Gastroesophageal sphincter (tissue), 4 donors: ENCODE measurements at regions not wholly inside any gene's neighbourhood (a gene's known extent, or its start where the extent isn't known, plus 50 kb on each side); places are given as distances from the start of the nearest gene placed in this dataset.

Experiments
- ATAC-seq: fragments of 150-250 bp; one replicate; pipeline ENCODE4 v1.9.1; 2016; ENCODE audit warnings: mild to moderate bottlenecking, moderate library complexity
- H3K27ac ChIP-seq, 4 donors: fragments of 200-600 bp; sonication (generic) in 3 of 4; 1 replicate in 3 of 4; 2 replicates in 1 of 4; pipeline ENCODE4 v1.5.1; 2016 to 2019
- H3K27me3 ChIP-seq: fragments of 200-600 bp; sonication (generic); one replicate; pipeline ENCODE4 v1.5.1; 2019
- H3K36me3 ChIP-seq, 2 donors: fragments of 200-600 bp; sonication (generic); one replicate each; pipeline ENCODE4 v1.5.1; 2019; ENCODE audit warnings: control low read depth in 1 of 2
- H3K4me1 ChIP-seq, 3 donors: fragments of 200-600 bp; sonication (generic); 1 replicate in 2 of 3; 2 replicates in 1 of 3; pipeline ENCODE4 v1.5.1; 2016 to 2019; ENCODE audit warnings: control low read depth in 2 of 3
- H3K4me3 ChIP-seq, 2 donors: fragments of 200-600 bp; sonication (generic); one replicate each; pipeline ENCODE4 v1.5.1; 2019; ENCODE audit warnings: mild to moderate bottlenecking in 1 of 2, moderate library complexity in 1 of 2
- H3K9me3 ChIP-seq, 3 donors: fragments of 200-600 bp; sonication (generic); one replicate each; pipeline ENCODE4 v1.5.1; 2017 to 2019; ENCODE audit warnings: control low read depth in 2 of 3
- EP300 ChIP-seq: sonication (generic); formaldehyde crosslinking; IDR thresholded peaks from one replicate; pipeline ENCODE4 v1.6.1; 2017; ENCODE audit warnings: antibody characterized with exemption, mild to moderate bottlenecking
- POLR2A ChIP-seq, 2 donors: fragments of 450-650 bp; IDR thresholded peaks; one replicate each; pipeline ENCODE4 v1.6.1; 2017; ENCODE audit warnings: antibody characterized with exemption in 2 of 2, mild to moderate bottlenecking in 2 of 2, moderate library complexity in 1 of 2
- POLR2AphosphoS5 ChIP-seq: sonication (generic); formaldehyde crosslinking; IDR thresholded peaks from one replicate; pipeline ENCODE4 v1.6.1; 2017; ENCODE audit warnings: antibody characterized with exemption
- WGBS, 2 donors: methylation state at CpG; one replicate each; pipeline ENCODE4 v1.1.5; 2018; ENCODE audit warnings: low coverage in 1 of 2; 5-methylcytosine and 5-hydroxymethylcytosine counted together
- TF ChIP-seq, protein P1 (sequence below), 4 experiments: fragments of 200-600 bp in 2 of 4; fragments of 450-650 bp in 2 of 4; sonication (generic) in 1 of 4; IDR thresholded peaks; one replicate each; pipeline ENCODE4 v1.5.1; 2017 to 2019; ENCODE audit warnings: antibody characterized with exemption in 4 of 4, mild to moderate bottlenecking in 2 of 4, moderate library complexity in 2 of 4

DNA sequence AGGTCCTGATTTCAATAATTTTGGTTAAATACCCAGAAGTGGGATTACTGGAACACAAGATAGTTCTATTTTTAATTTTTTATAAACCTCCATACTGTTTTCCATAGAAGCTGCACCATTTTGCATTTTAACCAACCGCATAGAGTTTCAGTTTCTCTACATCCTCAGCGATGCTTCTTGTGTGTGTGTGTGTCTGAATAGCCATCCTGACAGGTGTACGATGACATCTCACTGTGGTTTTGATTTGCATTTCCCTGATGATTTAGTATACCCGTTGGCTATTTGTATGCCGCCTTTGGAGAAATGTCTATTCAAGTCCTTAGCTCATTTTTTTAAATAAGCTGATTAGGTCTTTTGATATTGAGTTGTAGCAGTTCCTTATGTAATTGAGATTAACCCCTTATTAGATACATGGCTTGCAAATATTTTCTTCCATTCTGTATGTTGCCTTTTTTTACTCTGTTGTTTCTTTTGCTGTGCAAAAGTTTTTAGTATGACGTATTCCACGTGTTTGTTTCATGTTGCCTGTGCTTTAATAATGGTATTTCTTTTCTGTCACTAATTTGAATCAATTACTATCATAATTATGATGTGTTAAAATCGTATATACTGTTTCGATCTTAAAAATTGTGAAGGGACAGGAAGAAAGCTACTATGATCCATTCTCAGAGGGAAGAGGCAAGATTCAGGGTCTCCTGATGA lies 227.2 kb upstream of the MON1B start:
- ATAC-seq: no peak
- WGBS, 2 donors: 88 to 92% methylated on average over 9 of the region's 9 CpGs

DNA sequence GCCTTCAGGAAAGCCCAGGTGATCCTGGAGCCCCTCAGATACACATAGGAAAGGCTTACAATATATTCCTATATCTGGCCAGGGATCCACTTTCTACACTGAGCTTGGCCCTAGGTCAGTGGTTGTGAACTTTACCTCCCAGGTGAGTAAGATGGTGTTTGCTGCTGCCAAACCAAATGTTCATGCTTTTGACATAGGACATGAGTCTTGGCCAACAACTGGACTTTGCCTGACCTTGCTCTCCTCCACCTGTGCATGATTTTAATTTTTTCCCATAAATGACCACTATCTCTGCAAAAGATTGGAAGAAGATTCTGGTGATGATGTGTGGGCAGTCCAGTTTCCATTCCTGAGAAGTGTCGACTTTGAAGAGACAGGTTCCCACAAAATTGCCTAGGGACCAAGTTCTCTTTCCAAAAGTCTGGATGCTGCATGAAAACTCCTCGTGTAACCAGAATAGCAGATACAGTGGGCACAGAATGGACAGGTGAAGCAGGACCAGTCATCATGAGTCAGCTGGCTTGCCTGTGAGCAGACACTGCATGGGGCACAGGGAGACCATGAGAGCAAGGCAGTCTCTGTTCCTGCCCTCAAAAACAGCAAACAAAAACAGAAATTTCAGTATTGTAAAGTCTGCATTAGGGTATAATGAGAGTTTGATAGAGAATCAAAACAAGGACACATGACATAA lies 226.4 kb upstream of the MON1B start:
- TF ChIP-seq POLR2AphosphoS5 (no peak), EP300 (no peak), POLR2A (IDR thresholded peaks at IDR 0.05) (no peak)
- TF ChIP-seq, protein P1, sequence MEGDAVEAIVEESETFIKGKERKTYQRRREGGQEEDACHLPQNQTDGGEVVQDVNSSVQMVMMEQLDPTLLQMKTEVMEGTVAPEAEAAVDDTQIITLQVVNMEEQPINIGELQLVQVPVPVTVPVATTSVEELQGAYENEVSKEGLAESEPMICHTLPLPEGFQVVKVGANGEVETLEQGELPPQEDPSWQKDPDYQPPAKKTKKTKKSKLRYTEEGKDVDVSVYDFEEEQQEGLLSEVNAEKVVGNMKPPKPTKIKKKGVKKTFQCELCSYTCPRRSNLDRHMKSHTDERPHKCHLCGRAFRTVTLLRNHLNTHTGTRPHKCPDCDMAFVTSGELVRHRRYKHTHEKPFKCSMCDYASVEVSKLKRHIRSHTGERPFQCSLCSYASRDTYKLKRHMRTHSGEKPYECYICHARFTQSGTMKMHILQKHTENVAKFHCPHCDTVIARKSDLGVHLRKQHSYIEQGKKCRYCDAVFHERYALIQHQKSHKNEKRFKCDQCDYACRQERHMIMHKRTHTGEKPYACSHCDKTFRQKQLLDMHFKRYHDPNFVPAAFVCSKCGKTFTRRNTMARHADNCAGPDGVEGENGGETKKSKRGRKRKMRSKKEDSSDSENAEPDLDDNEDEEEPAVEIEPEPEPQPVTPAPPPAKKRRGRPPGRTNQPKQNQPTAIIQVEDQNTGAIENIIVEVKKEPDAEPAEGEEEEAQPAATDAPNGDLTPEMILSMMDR (IDR thresholded peaks at IDR 0.05): no peak
- no peak for ATAC-seq
- 100% methylated on average over 1 of the region's 2 CpGs; no CpG with 5 or more reads in 1 of the 2 donors for WGBS, 2 donors
- Histone ChIP-seq H3K27ac (no peak overlapping the region), H3K27me3 (no peaks in the 10 kb centered on the region), H3K4me1 (no peaks in the 10 kb centered on the region), H3K4me3 (no peak overlapping the region), H3K36me3 (no peaks in the 10 kb centered on the region), H3K9me3 (peaks cover 0 to 6% (median 0%) of the 10 kb centered on the region in 3 donors)

More for the DNA sequence above, 227.2 kb upstream of the MON1B start:
- Histone ChIP-seq H3K9me3 (peaks cover 0 to 6% (median 0%) of the 10 kb centered on the region in 3 donors), H3K36me3 (no peaks in the 10 kb centered on the region), H3K27me3 (no peaks in the 10 kb centered on the region), H3K4me1 (no peaks in the 10 kb centered on the region), H3K27ac (no peak overlapping the region), H3K4me3 (no peak overlapping the region)
- TF ChIP-seq POLR2AphosphoS5: no peak
- no peak for TF ChIP-seq EP300
- TF ChIP-seq POLR2A (IDR thresholded peaks at IDR 0.05): no peak
- TF ChIP-seq, protein P1 (IDR thresholded peaks at IDR 0.05): no peak

DNA sequence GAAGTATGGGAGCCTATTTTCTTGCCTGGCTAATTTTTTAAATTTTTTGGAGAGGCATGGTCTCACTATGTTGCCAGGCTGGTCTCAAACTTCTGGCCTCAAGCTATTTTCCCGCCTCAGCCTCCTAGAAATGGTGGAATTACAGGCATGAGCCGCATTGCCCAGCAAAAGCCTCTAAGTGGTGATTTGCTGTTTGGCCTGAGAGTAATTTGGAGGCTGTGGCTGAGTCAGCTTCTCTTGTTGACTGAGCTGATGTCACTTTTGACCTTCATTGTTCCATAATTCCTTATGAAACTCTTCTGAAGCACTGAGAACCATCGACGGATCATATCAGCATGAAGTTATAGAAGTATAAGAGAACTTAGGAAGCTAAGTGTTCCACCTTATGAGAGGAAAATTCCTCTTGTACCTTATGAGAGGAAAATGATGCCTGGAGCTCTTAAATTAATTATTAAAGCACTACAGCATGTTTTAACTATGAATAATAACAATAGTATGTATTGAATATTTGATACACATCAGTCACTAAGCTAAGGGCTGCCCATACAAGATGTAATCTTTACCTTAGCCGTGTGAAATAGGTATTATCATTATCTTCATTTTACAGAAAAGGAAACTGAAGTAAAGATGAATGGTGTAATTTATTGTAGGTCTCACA lies 220.8 kb upstream of the MON1B start:
- ATAC-seq: no peak
- TF ChIP-seq POLR2A (IDR thresholded peaks at IDR 0.05): no peak
- TF ChIP-seq, protein P1 (IDR thresholded peaks at IDR 0.05): no peak
- no peak for TF ChIP-seq EP300
- no peak for TF ChIP-seq POLR2AphosphoS5
- Histone ChIP-seq H3K36me3 (no peaks in the 10 kb centered on the region), H3K4me1 (no peaks in the 10 kb centered on the region), H3K27ac (no peak overlapping the region), H3K4me3 (no peak overlapping the region), H3K9me3 (peaks cover 0 to 6% (median 0%) of the 10 kb centered on the region in 3 donors), H3K27me3 (no peaks in the 10 kb centered on the region)
- 80 to 94% methylated on average over 5 of the region's 5 CpGs for WGBS, 2 donors

DNA sequence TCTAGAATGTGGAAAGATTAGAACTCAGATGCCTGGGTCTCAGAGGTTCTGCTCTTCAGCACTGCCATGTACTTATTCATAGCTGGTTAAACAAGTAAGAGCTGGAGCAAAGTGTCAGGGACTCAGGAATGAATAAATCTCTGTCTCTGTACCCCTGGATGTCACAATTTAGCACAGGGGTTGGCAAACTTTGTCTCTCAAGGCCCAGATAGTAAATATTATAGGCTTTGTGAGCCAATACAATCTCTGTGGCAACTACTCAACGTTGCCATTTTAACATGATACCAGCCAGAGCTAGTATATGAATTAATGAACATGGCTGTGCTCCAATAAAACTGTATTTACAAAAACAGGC lies 220.3 kb upstream of the MON1B start:
- WGBS, 2 donors: 54 to 55% methylated on average over 1 of the region's 1 CpG
- no peaks in the 10 kb centered on the region for H3K36me3 ChIP-seq
- H3K9me3 ChIP-seq: peaks cover 0 to 6% (median 0%) of the 10 kb centered on the region in 3 donors
- H3K4me3 ChIP-seq: no peak overlapping the region
- no peak for ATAC-seq
- TF ChIP-seq POLR2A (IDR thresholded peaks at IDR 0.05) (no peak), POLR2AphosphoS5 (no peak), EP300 (no peak)
- TF ChIP-seq, protein P1 (IDR thresholded peaks at IDR 0.05): no peak
- H3K27ac ChIP-seq: no peak overlapping the region
- no peaks in the 10 kb centered on the region for H3K4me1 ChIP-seq
- H3K27me3 ChIP-seq: no peaks in the 10 kb centered on the region
